HEK293T (cell line): ENCODE measurements at regions not wholly inside any gene's neighbourhood (a gene's known extent, or its start where the extent isn't known, plus 50 kb on each side); places are given as distances from the start of the nearest gene placed in this dataset.

Experiments used
- BHLHE40 ChIP-seq: fragments of 450-650 bp; IDR thresholded peaks from 2 replicates; pipeline ENCODE4 v1.6.1; 2016; ENCODE audit warnings: mild to moderate bottlenecking, moderate library complexity, borderline replicate concordance
- ELF4 ChIP-seq: fragments of 450-650 bp; IDR thresholded peaks from 2 replicates; pipeline ENCODE4 v1.6.1; 2017; ENCODE audit warnings: antibody characterized with exemption
- FOXA1 ChIP-seq: fragments of 450-650 bp; IDR thresholded peaks from 2 replicates; pipeline ENCODE4 v1.6.1; 2016; ENCODE audit warnings: mild to moderate bottlenecking
- HDGF ChIP-seq: fragments of 450-650 bp; IDR thresholded peaks from 2 replicates; pipeline ENCODE4 v1.6.1; 2017; ENCODE audit warnings: antibody characterized with exemption, borderline replicate concordance
- NFRKB ChIP-seq: fragments of 450-650 bp; IDR thresholded peaks from 2 replicates; pipeline ENCODE4 v1.6.1; 2016; ENCODE audit warnings: mild to moderate bottlenecking, moderate library complexity
- SP1 ChIP-seq: fragments of 450-650 bp; IDR thresholded peaks from 2 replicates; pipeline ENCODE4 v1.6.1; 2017
- SUZ12 ChIP-seq: fragments of 450-650 bp; IDR thresholded peaks from 2 replicates; pipeline ENCODE4 v1.6.1; 2016; ENCODE audit warnings: mild to moderate bottlenecking
- TARDBP ChIP-seq: fragments of 450-650 bp; IDR thresholded peaks from 2 replicates; pipeline ENCODE4 v1.6.1; 2016
- TF ChIP-seq, protein P1 (sequence below): fragments of 450-650 bp; IDR thresholded peaks from 2 replicates; pipeline ENCODE4 v1.6.1; 2016

- TF ChIP-seq SP1 (no peak), TARDBP (no peak), SUZ12 (no peak), FOXA1 (no peak), ELF4 (no peak), BHLHE40 (no peak), NFRKB (no peak), HDGF (no peak)
- TF ChIP-seq, protein P1, sequence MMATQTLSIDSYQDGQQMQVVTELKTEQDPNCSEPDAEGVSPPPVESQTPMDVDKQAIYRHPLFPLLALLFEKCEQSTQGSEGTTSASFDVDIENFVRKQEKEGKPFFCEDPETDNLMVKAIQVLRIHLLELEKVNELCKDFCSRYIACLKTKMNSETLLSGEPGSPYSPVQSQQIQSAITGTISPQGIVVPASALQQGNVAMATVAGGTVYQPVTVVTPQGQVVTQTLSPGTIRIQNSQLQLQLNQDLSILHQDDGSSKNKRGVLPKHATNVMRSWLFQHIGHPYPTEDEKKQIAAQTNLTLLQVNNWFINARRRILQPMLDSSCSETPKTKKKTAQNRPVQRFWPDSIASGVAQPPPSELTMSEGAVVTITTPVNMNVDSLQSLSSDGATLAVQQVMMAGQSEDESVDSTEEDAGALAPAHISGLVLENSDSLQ: no peak
These were observed 233.6 kb upstream of the BMP2 start for GRCh38 chr20:6533761-6534479.
